ENCODE measurements at regions not wholly inside any gene's neighbourhood (a gene's known extent, or its start where the extent isn't known, plus 50 kb on each side); places are given as distances from the start of the nearest gene placed in this dataset.

DNA sequence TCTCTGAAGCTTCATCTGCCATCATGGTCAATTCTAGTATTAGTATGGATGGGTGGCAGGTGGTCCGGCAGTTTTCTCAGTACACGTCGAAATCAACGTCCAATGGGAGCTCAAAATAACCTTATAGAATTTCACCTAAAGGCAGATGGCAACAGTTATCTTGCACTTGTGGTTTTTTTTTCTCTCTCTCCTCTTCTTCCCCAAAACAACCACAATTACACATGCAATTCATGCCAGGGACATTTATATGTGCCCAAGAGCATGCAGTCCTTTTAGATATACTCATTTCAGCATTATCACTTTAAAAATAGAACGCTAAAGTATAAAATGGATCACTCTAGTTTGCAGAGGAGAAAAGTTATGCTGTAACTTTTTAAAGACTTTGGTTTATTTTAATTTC, 1428.9 kb upstream of the WWC1 start:
- TF ChIP-seq, protein P1, sequence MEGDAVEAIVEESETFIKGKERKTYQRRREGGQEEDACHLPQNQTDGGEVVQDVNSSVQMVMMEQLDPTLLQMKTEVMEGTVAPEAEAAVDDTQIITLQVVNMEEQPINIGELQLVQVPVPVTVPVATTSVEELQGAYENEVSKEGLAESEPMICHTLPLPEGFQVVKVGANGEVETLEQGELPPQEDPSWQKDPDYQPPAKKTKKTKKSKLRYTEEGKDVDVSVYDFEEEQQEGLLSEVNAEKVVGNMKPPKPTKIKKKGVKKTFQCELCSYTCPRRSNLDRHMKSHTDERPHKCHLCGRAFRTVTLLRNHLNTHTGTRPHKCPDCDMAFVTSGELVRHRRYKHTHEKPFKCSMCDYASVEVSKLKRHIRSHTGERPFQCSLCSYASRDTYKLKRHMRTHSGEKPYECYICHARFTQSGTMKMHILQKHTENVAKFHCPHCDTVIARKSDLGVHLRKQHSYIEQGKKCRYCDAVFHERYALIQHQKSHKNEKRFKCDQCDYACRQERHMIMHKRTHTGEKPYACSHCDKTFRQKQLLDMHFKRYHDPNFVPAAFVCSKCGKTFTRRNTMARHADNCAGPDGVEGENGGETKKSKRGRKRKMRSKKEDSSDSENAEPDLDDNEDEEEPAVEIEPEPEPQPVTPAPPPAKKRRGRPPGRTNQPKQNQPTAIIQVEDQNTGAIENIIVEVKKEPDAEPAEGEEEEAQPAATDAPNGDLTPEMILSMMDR (IDR thresholded peaks at IDR 0.05; ENCODE audit: insufficient read depth, low read length, poor library complexity, severe bottlenecking), result no peak
- no peak for DNase-seq (ENCODE audit: extremely low read depth, insufficient read length)

DNA sequence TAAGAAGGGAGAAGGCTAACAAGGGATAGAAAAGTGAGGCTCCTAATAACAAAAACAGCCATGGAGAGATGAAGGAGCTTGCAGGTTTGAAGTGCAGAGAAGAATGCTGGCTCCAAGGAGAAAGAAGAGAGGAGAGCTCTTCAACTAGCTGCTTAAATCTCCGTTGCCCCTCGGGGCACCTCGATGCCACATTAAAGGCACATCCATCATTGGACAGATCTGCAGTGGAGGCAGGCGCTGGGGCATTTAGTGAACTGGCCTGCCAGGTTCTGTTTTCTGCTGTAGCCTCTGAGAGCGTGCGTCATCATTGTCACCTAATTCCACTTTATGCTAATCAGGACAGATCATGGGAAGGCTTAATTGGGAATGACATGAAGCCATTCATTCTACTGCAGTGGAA, 1426.2 kb upstream of the WWC1 start:
- TF ChIP-seq, protein P1 (IDR thresholded peaks at IDR 0.05; ENCODE audit: insufficient read depth, low read length, poor library complexity, severe bottlenecking), result no peak
- no peaks in the 10 kb centered on the region for H3K27me3 ChIP-seq (replicated peaks; ENCODE audit: control insufficient read depth, insufficient read depth, low read length)
- no peak overlapping the region for H3K4me3 ChIP-seq (replicated peaks; ENCODE audit: low read depth, low read length)
- DNase-seq (ENCODE audit: extremely low read depth, insufficient read length), result no peak
- H3K36me3 ChIP-seq (ENCODE audit: control insufficient read depth, insufficient read depth, low read length), result no peaks in the 10 kb centered on the region

More for the DNA sequence above, 1428.9 kb upstream of the WWC1 start:
- H3K27me3 ChIP-seq (replicated peaks; ENCODE audit: control insufficient read depth, insufficient read depth, low read length), result no peaks in the 10 kb centered on the region
- H3K36me3 ChIP-seq (ENCODE audit: control insufficient read depth, insufficient read depth, low read length), result no peaks in the 10 kb centered on the region
- no peak overlapping the region for H3K4me3 ChIP-seq (replicated peaks; ENCODE audit: low read depth, low read length)

DNA sequence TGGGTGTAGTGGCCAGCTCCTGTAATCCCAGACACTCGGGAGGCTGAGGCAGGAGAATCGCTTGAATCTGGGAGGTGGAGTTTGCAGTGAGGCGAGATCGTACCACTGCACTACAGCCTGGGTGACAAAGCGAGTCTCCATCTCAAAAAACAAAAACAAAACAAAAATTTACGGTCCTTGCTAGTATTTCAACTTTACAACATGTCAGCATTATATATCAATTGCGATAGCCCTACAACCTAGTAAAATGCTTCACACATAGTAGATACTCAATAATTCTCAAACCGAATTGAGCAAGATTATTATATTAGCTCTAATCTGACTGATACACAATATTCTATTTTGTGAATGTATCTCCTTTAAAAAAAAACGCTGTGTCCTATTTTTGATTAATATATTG, 1411.0 kb upstream of the WWC1 start:
- TF ChIP-seq, protein P1 (IDR thresholded peaks at IDR 0.05; ENCODE audit: insufficient read depth, low read length, poor library complexity, severe bottlenecking), result no peak
- no peaks in the 10 kb centered on the region for H3K27me3 ChIP-seq (replicated peaks; ENCODE audit: control insufficient read depth, insufficient read depth, low read length)
- DNase-seq (ENCODE audit: extremely low read depth, insufficient read length), result no peak
- H3K36me3 ChIP-seq (ENCODE audit: control insufficient read depth, insufficient read depth, low read length), result no peaks in the 10 kb centered on the region
- no peak overlapping the region for H3K4me3 ChIP-seq (replicated peaks; ENCODE audit: low read depth, low read length)

DNA sequence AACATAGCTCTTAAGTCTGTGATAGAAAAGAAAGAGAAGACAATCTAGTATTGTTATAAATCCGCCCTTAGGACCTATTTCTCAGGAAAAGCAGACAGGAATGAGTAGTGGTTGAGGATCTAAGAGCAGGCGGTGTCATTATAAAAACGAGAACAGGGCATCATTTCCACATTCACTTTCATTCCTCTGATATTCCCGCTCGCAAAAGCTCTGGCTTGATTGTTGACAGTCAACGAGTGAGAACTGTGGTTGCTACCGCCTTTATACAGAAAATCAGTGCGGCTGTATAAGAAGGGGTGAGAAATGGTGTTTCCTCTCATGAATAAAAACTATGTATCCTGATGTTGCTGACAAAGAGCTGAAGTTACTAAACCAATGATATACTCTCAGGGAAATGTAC, 1409.6 kb upstream of the WWC1 start:
- no peaks in the 10 kb centered on the region for H3K27me3 ChIP-seq (replicated peaks; ENCODE audit: control insufficient read depth, insufficient read depth, low read length)
- H3K4me3 ChIP-seq (replicated peaks; ENCODE audit: low read depth, low read length), result no peak overlapping the region
- no peaks in the 10 kb centered on the region for H3K36me3 ChIP-seq (ENCODE audit: control insufficient read depth, insufficient read depth, low read length)
- DNase-seq (ENCODE audit: extremely low read depth, insufficient read length), result no peak
- TF ChIP-seq, protein P1 (IDR thresholded peaks at IDR 0.05; ENCODE audit: insufficient read depth, low read length, poor library complexity, severe bottlenecking), result no peak

DNA sequence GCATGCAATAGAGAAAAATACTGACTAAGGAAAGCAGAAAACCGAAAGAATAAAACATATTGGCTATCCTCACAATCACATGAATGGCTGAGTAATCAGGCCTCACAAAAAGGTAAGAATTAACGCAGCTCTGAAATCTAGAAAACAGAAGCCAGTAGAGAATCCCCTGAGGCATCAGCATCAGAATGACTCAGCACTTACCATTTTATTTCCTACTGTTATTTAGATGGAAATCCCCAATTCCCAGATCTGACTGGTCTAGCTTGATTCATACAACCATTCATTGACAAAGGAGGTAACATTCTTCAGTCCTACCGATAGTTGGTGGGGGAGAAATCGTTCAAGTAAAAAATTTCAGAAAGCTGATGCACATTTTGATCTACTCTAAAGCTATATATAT, 1408.4 kb upstream of the WWC1 start:
- TF ChIP-seq, protein P1 (IDR thresholded peaks at IDR 0.05; ENCODE audit: insufficient read depth, low read length, poor library complexity, severe bottlenecking), result no peak
- peak; percentile 0 for DNase-seq (ENCODE audit: extremely low read depth, insufficient read length)
- H3K27me3 ChIP-seq (replicated peaks; ENCODE audit: control insufficient read depth, insufficient read depth, low read length), result no peaks in the 10 kb centered on the region
- no peak overlapping the region for H3K4me3 ChIP-seq (replicated peaks; ENCODE audit: low read depth, low read length)
- H3K36me3 ChIP-seq (ENCODE audit: control insufficient read depth, insufficient read depth, low read length), result no peaks in the 10 kb centered on the region

DNA sequence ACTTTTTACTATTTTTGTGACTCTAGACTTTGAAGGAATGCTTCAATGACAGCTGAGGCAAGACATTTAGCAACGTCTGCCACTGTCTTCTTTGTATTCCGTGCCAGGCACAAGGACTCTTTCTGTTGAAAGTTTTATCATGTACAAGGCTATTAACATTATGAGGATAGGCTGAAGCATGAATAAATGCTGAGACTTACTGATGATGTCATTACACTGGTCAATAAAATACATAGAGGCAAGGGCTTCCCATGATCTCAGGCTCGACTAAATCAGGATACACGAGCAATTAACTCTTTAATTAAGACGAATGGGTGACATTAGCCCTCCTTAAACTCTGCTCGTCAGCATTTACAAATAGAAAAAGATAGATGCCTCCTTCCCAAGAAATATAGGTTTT, 1393.3 kb upstream of the WWC1 start:
- no peaks in the 10 kb centered on the region for H3K36me3 ChIP-seq (ENCODE audit: control insufficient read depth, insufficient read depth, low read length)
- no peaks in the 10 kb centered on the region for H3K27me3 ChIP-seq (replicated peaks; ENCODE audit: control insufficient read depth, insufficient read depth, low read length)

More for the DNA sequence above, 1393.3 kb upstream of the WWC1 start:
- TF ChIP-seq, protein P1 (IDR thresholded peaks at IDR 0.05; ENCODE audit: insufficient read depth, low read length, poor library complexity, severe bottlenecking), result no peak
- DNase-seq (ENCODE audit: extremely low read depth, insufficient read length), result no peak
- no peak overlapping the region for H3K4me3 ChIP-seq (replicated peaks; ENCODE audit: low read depth, low read length)
